ENCODE measurements at regions not wholly inside any gene's neighbourhood (a gene's known extent, or its start where the extent isn't known, plus 50 kb on each side); places are given as distances from the start of the nearest gene placed in this dataset.

DNA sequence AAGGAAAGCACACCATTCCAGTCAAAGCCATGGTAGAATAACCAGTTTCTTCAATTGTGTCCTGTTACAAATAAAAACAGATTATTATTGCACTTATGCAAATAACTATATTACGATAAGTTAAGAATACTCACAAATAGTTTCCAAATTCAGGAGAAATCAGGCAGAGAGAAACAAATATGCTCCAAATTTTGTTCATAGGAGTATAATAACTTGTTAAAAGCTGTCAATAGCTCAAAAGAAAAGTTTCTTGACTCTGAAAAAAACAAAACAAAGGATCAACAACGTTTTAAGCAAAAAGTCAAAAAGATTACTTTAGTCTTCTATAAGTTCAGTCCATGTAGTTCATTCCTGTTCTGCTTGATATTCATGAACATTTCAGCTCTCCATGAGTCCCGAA is 59.7 kb upstream of the BDH1 start:
- TF ChIP-seq, protein P1, sequence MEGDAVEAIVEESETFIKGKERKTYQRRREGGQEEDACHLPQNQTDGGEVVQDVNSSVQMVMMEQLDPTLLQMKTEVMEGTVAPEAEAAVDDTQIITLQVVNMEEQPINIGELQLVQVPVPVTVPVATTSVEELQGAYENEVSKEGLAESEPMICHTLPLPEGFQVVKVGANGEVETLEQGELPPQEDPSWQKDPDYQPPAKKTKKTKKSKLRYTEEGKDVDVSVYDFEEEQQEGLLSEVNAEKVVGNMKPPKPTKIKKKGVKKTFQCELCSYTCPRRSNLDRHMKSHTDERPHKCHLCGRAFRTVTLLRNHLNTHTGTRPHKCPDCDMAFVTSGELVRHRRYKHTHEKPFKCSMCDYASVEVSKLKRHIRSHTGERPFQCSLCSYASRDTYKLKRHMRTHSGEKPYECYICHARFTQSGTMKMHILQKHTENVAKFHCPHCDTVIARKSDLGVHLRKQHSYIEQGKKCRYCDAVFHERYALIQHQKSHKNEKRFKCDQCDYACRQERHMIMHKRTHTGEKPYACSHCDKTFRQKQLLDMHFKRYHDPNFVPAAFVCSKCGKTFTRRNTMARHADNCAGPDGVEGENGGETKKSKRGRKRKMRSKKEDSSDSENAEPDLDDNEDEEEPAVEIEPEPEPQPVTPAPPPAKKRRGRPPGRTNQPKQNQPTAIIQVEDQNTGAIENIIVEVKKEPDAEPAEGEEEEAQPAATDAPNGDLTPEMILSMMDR (IDR thresholded peaks at IDR 0.05) = no peak
- no peak for TF ChIP-seq EZH2 (IDR thresholded peaks at IDR 0.05)
